HG02678 (cell line): ENCODE measurements at regions not wholly inside any gene's neighbourhood (a gene's known extent, or its start where the extent isn't known, plus 50 kb on each side); places are given as distances from the start of the nearest gene placed in this dataset.

ENCODE experiments used
- ATAC-seq: cut with Tn5 transposase; IDR thresholded peaks from one replicate; pipeline ENCODE4 v1.9.1; 2021; ENCODE audit warnings: mild to moderate bottlenecking, moderate library complexity; ENCODE audit not compliant: unreplicated experiment

- ATAC-seq = no peak
These were observed 261.0 kb downstream of the STK31 start for GRCh38 chr7:23971031-23971430.

- no peak for ATAC-seq
These were observed 262.0 kb downstream of the STK31 start for GRCh38 chr7:23972057-23972456.

GRCh38 chr7:23973264-23973663 is 263.2 kb downstream of the STK31 start:
- ATAC-seq = no peak

- ATAC-seq = no peak
These were observed 270.1 kb downstream of the STK31 start for GRCh38 chr7:23980081-23980480.

GRCh38 chr7:23981314-23981713 is 271.3 kb downstream of the STK31 start:
- ATAC-seq = no peak

- ATAC-seq = no peak
These were observed 271.7 kb downstream of the STK31 start for GRCh38 chr7:23981758-23982157.

GRCh38 chr7:24005517-24005916 is 278.5 kb upstream of the NPY start:
- ATAC-seq = no peak

- ATAC-seq = no peak
These were observed 273.5 kb upstream of the NPY start for GRCh38 chr7:24010495-24010894.

- peak; percentile 59 for ATAC-seq
These were observed 266.5 kb upstream of the NPY start for GRCh38 chr7:24017519-24017918.

- no peak for ATAC-seq
These were observed 265.7 kb upstream of the NPY start for GRCh38 chr7:24018331-24018730.

- no peak for ATAC-seq
These were observed 264.1 kb upstream of the NPY start for GRCh38 chr7:24019841-24020240.

GRCh38 chr7:24024276-24025068 is 259.5 kb upstream of the NPY start:
- no peak for ATAC-seq

GRCh38 chr7:24025094-24025493 is 258.9 kb upstream of the NPY start:
- no peak for ATAC-seq

GRCh38 chr7:24025765-24026164 is 258.2 kb upstream of the NPY start:
- no peak for ATAC-seq

- no peak for ATAC-seq
These were observed 257.6 kb upstream of the NPY start for GRCh38 chr7:24026351-24026750.

- no peak for ATAC-seq
These were observed 254.9 kb upstream of the NPY start for GRCh38 chr7:24029068-24029467.

- no peak for ATAC-seq
These were observed 249.7 kb upstream of the NPY start for GRCh38 chr7:24034251-24034650.

- no peak for ATAC-seq
These were observed 248.5 kb upstream of the NPY start for GRCh38 chr7:24035366-24036032.

GRCh38 chr7:24036033-24036412 is 248.0 kb upstream of the NPY start:
- ATAC-seq = no peak

- ATAC-seq = no peak
These were observed 245.0 kb upstream of the NPY start for GRCh38 chr7:24038993-24039392.

GRCh38 chr7:24039991-24040624 is 243.9 kb upstream of the NPY start:
- ATAC-seq = no peak

GRCh38 chr7:24042028-24042427 is 242.0 kb upstream of the NPY start:
- no peak for ATAC-seq
